Osteocyte (in vitro differentiated cells): ENCODE measurements at regions not wholly inside any gene's neighbourhood (a gene's known extent, or its start where the extent isn't known, plus 50 kb on each side); places are given as distances from the start of the nearest gene placed in this dataset.

ENCODE experiments used
- DNase-seq: peaks from one replicate; pipeline ENCODE4 v3.0.0; 2021; ENCODE audit warnings: mixed read lengths; ENCODE audit not compliant: unreplicated experiment; ENCODE audit errors: extremely low spot score
- H3K27ac Mint-ChIP-seq: one replicate; pipeline ENCODE4 v1.8.0; 2021; ENCODE audit warnings: mild to moderate bottlenecking, mixed read lengths; ENCODE audit not compliant: unreplicated experiment
- H3K27me3 Mint-ChIP-seq: one replicate; pipeline ENCODE4 v1.8.0; 2021; ENCODE audit warnings: mixed read lengths; ENCODE audit not compliant: unreplicated experiment
- H3K36me3 Mint-ChIP-seq: one replicate; pipeline ENCODE4 v1.8.0; 2021; ENCODE audit warnings: mixed read lengths; ENCODE audit not compliant: unreplicated experiment
- H3K4me1 Mint-ChIP-seq: one replicate; pipeline ENCODE4 v1.8.0; 2021; ENCODE audit warnings: mixed read lengths; ENCODE audit not compliant: unreplicated experiment
- H3K4me3 Mint-ChIP-seq: one replicate; pipeline ENCODE4 v1.8.0; 2021; ENCODE audit warnings: mild to moderate bottlenecking, moderate library complexity, mixed read lengths; ENCODE audit not compliant: unreplicated experiment
- H3K9me3 Mint-ChIP-seq: one replicate; pipeline ENCODE4 v1.8.0; 2021; ENCODE audit warnings: mixed read lengths; ENCODE audit not compliant: unreplicated experiment
- TF ChIP-seq, protein P1 (sequence below): fragments of 200-600 bp; sonication (generic); IDR thresholded peaks from 2 replicates; pipeline ENCODE4 v1.5.0; 2021; ENCODE audit warnings: antibody characterized with exemption, mild to moderate bottlenecking, moderate library complexity

DNA sequence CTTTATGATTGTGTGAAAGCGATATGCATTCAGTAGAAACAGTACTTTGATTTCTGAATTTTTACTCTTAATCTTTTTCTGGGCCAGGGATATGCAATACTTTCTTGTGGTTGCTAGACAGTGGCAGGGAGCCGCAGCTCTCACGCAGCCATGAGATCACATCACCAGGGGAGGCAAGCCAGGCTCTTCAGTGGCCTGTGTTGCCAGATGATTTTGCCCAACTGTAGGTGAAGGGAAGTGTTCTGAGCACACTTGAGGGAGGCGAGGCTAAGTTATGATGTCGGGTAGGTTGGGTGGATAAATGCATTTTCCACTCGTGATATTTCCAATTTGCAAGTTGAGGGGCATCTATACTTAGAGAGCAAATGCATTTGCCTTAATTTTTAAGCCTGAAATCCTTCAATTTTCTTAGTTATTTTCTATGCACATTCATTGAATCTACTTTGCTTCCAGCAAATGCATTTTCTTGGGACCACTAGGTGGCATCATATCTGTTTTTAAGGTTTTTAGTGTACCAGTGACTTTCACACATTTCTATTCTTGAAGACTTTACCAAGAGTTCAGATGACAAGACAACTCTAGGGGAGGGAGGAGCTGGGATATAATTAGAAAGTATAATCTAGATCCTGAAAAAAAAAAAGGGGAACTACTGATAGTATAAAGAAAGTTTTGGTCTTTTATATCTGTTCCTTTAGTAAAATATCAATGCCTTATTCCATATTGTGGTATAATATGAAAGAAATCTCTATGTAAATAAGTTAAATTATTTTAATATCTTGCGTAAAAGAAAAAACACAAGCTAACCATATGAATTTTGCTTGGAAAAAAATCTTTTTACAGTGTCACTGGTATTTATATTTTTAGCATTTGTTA is 643.3 kb downstream of the SOCS6 start:
- H3K9me3 Mint-ChIP-seq: no peaks in the 10 kb centered on the region

DNA sequence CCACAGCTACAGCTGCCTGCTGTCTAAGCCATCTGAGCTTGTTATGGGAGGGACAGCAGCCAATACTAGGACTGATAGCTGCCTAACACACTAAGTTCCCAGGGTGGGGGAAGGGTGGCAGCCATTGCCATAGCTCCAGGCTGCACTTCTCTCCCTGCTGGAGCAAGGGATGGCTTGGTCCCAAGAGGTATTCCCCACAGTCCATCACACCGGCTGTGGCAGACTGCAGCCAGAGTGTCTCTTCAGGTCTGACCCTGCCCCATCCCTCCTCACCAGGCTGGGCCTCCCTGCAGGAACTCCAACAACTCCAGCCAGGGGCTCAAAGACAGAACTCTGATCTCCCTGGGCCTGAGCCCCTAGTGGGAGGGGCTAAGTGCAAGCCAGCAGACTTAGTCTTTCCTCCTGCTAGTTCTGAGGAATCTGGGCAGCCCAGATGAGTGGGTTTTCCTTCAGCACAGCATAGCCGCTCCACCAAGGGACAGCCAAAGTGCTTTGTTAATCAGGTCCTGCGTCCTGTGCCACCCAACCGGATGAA is 632.1 kb downstream of the SOCS6 start:
- Mint-ChIP-seq H3K36me3 (no peaks in the 10 kb centered on the region), H3K27me3 (no peaks in the 10 kb centered on the region), H3K4me1 (no peaks in the 10 kb centered on the region), H3K4me3 (no peak overlapping the region), H3K9me3 (peaks cover 7% of the 10 kb centered on the region), H3K27ac (no peak overlapping the region)
- DNase-seq: peak; percentile 83
- TF ChIP-seq, protein P1, sequence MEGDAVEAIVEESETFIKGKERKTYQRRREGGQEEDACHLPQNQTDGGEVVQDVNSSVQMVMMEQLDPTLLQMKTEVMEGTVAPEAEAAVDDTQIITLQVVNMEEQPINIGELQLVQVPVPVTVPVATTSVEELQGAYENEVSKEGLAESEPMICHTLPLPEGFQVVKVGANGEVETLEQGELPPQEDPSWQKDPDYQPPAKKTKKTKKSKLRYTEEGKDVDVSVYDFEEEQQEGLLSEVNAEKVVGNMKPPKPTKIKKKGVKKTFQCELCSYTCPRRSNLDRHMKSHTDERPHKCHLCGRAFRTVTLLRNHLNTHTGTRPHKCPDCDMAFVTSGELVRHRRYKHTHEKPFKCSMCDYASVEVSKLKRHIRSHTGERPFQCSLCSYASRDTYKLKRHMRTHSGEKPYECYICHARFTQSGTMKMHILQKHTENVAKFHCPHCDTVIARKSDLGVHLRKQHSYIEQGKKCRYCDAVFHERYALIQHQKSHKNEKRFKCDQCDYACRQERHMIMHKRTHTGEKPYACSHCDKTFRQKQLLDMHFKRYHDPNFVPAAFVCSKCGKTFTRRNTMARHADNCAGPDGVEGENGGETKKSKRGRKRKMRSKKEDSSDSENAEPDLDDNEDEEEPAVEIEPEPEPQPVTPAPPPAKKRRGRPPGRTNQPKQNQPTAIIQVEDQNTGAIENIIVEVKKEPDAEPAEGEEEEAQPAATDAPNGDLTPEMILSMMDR: no peak

More for the DNA sequence above, 643.3 kb downstream of the SOCS6 start:
- no peak overlapping the region for H3K27ac Mint-ChIP-seq
- H3K4me1 Mint-ChIP-seq: no peaks in the 10 kb centered on the region
- H3K27me3 Mint-ChIP-seq: no peaks in the 10 kb centered on the region
- no peak overlapping the region for H3K4me3 Mint-ChIP-seq
- no peaks in the 10 kb centered on the region for H3K36me3 Mint-ChIP-seq
- TF ChIP-seq, protein P1: peak; percentile 66
- DNase-seq: no peak

DNA sequence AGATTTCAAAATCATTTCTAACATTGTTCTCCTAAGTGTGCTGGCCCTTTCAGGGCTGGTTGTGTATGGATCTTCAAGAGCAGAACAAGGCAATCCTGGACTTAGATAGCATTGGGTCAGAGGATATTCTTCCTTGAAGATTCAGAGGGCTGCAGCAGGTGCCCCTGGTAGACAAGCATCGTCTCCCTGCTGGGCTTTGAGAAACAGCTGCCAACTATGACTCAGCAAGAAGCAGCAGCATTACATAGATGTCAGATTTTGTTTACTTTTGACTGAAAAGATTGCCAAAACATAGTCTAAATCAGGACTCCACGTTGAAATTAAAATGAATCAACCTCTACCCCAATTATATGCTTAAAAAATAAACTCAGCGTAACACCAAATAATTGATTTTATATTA is 618.8 kb downstream of the SOCS6 start:
- TF ChIP-seq, protein P1: no peak
- Mint-ChIP-seq H3K9me3 (peaks cover 10% of the 10 kb centered on the region), H3K4me3 (no peak overlapping the region), H3K27me3 (no peaks in the 10 kb centered on the region), H3K36me3 (no peaks in the 10 kb centered on the region), H3K27ac (no peak overlapping the region), H3K4me1 (no peaks in the 10 kb centered on the region)
- no peak for DNase-seq

DNA sequence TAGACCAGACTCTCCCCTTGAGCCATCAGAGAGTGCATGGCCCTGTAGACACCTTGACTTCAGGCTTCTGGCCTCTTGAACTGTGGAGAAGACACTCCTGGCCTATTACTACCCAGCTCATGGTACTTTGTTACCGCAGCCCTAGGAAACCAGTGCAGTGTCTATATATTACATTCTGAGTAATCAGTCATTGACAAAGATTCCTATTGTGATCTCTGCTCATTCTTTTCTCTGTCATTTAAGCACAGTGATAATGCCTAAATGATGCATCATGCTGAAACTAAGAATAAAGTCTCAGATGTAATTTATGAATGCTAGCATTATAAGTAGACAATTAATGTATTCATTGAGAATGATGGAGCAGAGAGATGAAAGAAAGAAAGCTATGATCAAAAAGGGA is 603.5 kb downstream of the SOCS6 start:
- no peak overlapping the region for H3K4me3 Mint-ChIP-seq
- no peaks in the 10 kb centered on the region for H3K27me3 Mint-ChIP-seq
- H3K36me3 Mint-ChIP-seq: no peaks in the 10 kb centered on the region
- H3K9me3 Mint-ChIP-seq: peaks cover 17% of the 10 kb centered on the region
- H3K27ac Mint-ChIP-seq: no peak overlapping the region
- no peaks in the 10 kb centered on the region for H3K4me1 Mint-ChIP-seq
- TF ChIP-seq, protein P1: no peak
- no peak for DNase-seq

DNA sequence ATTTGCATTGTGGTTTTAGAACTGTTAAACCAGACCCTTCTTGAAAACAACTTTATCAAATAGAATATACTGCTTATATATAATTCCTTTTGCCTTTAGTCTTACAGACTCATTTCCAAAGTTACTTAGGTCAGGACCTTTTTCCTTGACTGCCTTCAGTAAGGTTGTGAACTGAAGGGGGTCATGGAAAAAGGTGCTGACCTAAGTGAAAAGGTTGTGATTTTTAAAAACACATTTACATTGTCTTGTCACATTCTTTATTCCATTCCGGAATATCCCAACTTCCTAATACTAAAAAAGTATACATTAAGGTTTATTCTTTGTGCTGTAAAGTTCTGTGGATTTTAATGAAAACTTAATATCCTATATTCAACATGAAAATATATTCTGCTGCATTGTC is 581.4 kb downstream of the SOCS6 start:
- no peak for DNase-seq
- Mint-ChIP-seq H3K9me3 (peaks cover 13% of the 10 kb centered on the region), H3K27ac (no peak overlapping the region), H3K4me3 (no peak overlapping the region), H3K36me3 (no peaks in the 10 kb centered on the region), H3K4me1 (no peaks in the 10 kb centered on the region), H3K27me3 (no peaks in the 10 kb centered on the region)
- TF ChIP-seq, protein P1: no peak
